ENCODE measurements at regions not wholly inside any gene's neighbourhood (a gene's known extent, or its start where the extent isn't known, plus 50 kb on each side); places are given as distances from the start of the nearest gene placed in this dataset.
"Not testable (repeated sequence)": the region's sequence is repeated elsewhere in the genome, so short reads cannot be mapped to it uniquely, and the experiment has no call there.

DNA sequence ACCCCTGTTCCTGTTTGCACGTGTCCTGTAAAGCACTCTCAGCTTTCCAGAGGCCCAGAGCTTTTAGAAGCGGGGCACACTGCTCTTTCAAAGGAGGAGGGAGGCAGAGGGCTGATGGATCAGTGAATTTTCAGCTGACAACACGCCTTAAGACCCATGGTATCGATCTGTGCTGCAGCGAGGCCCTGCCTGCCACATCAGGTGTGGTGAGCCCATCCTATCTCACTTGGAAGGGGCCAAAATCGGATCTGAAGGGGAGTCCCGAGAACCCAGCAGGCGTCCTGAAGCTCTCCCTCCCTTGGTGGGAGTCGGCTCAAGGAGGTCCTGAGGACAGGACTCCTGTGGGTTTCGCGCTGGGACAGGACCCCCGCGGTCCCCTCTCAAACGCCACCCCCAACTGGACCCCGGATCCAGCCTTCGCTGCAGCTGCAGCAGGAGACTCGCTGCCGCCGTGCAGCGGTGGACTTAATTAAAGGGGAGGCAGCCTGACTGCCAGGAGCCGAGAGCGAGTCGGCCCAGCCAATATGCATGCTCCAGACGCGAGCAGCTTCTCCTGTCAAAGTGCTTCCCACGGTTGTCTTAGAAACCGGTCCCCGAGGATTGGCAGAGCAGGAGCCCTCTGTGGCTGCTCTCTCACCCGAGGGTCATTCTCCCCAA is 580.0 kb upstream of the ZNF337 start:
- H3K36me3 ChIP-seq (ENCODE audit: control insufficient read depth in 1 of 2, insufficient read depth in 2 of 2, low read depth in 1 of 2, low read length in 2 of 2), result no peaks in the 10 kb centered on the region
- H3K4me2 ChIP-seq (ENCODE audit: low read length, poor library complexity, severe bottlenecking), result no peak overlapping the region
- H3K18ac ChIP-seq (ENCODE audit: low read depth in 1 of 2, low read length in 2 of 2), result no peak overlapping the region
- H2BK15ac ChIP-seq (ENCODE audit: low read depth, poor library complexity, severe bottlenecking), result no peak overlapping the region
- H2AK5ac ChIP-seq (ENCODE audit: low read length, severe bottlenecking), result no peak overlapping the region
- no peak overlapping the region for H3K27ac ChIP-seq (ENCODE audit: low read length, poor library complexity, severe bottlenecking)
- H3K23ac ChIP-seq (ENCODE audit: low read length in 2 of 2), result no peak overlapping the region
- H3K9ac ChIP-seq (ENCODE audit: low read length), result no peak overlapping the region
- 84% methylated on average over 29 of the region's 29 CpGs for WGBS
- H2BK5ac ChIP-seq (ENCODE audit: low read depth, low read length, poor library complexity, severe bottlenecking), result no peak overlapping the region
- H2AFZ ChIP-seq (ENCODE audit: low read depth, low read length), result no peak overlapping the region
- no peak overlapping the region for H4K8ac ChIP-seq (ENCODE audit: low read length)
- H3K14ac ChIP-seq (ENCODE audit: low read length in 2 of 2), result no peak overlapping the region
- no peak overlapping the region for H2BK12ac ChIP-seq (ENCODE audit: low read length in 2 of 2)
- H2BK120ac ChIP-seq (ENCODE audit: low read depth, low read length), result no peak overlapping the region
- no peaks in the 10 kb centered on the region for H3K27me3 ChIP-seq (ENCODE audit: control insufficient read depth in 1 of 2, insufficient read depth in 1 of 2, low read length in 2 of 2)
- no peak overlapping the region for H4K91ac ChIP-seq (ENCODE audit: low read length)
- H3K4ac ChIP-seq (ENCODE audit: low read depth in 1 of 2, low read length in 2 of 2), result no peak overlapping the region
- no peaks in the 10 kb centered on the region for H3K4me1 ChIP-seq (ENCODE audit: control insufficient read depth, insufficient read depth, low read depth, low read length)
- no peaks in the 10 kb centered on the region for H3K9me3 ChIP-seq (ENCODE audit: control insufficient read depth, low read length)
- no peak for DNase-seq
- H3K79me1 ChIP-seq (replicated peaks; ENCODE audit: low read length, poor library complexity, severe bottlenecking), result no peaks in the 10 kb centered on the region
- no peak overlapping the region for H3K4me3 ChIP-seq (ENCODE audit: insufficient read depth in 1 of 2, low read depth in 1 of 2, low read length in 2 of 2)

DNA sequence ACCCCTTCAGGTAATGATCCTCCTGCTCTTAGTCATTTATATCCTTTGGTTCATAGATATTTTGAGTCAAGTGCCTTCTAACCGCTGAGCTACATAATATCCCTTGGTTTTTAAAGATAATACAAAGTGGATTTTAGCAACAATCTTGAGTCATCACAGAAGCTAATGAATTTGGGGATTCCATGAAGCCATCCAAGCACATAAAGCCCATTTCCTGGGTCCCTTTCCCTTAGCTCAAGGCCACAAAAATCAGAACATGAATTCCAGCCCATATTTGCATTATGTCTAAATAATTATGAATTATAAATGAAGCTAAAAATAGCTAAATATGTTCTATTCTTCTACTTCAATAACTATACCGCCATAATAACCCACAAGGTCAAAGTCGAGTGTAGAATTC is 572.1 kb upstream of the ZNF337 start:
- not testable (repeated sequence) for H3K18ac ChIP-seq (ENCODE audit: low read depth in 1 of 2, low read length in 2 of 2); H3K4me1 ChIP-seq (ENCODE audit: control insufficient read depth, insufficient read depth, low read depth, low read length); H4K91ac ChIP-seq (ENCODE audit: low read length); H2BK120ac ChIP-seq (ENCODE audit: low read depth, low read length); H3K27ac ChIP-seq (ENCODE audit: low read length, poor library complexity, severe bottlenecking); H3K4me2 ChIP-seq (ENCODE audit: low read length, poor library complexity, severe bottlenecking); DNase-seq; H3K4ac ChIP-seq (ENCODE audit: low read depth in 1 of 2, low read length in 2 of 2); H2BK12ac ChIP-seq (ENCODE audit: low read length in 2 of 2); H3K4me3 ChIP-seq (ENCODE audit: insufficient read depth in 1 of 2, low read depth in 1 of 2, low read length in 2 of 2); H2AK5ac ChIP-seq (ENCODE audit: low read length, severe bottlenecking); H3K14ac ChIP-seq (ENCODE audit: low read length in 2 of 2); H3K36me3 ChIP-seq (ENCODE audit: control insufficient read depth in 1 of 2, insufficient read depth in 2 of 2, low read depth in 1 of 2, low read length in 2 of 2); H3K23ac ChIP-seq (ENCODE audit: low read length in 2 of 2); H3K9me3 ChIP-seq (ENCODE audit: control insufficient read depth, low read length); H3K27me3 ChIP-seq (ENCODE audit: control insufficient read depth in 1 of 2, insufficient read depth in 1 of 2, low read length in 2 of 2); H2AFZ ChIP-seq (ENCODE audit: low read depth, low read length); H2BK15ac ChIP-seq (ENCODE audit: low read depth, poor library complexity, severe bottlenecking); H3K79me1 ChIP-seq (replicated peaks; ENCODE audit: low read length, poor library complexity, severe bottlenecking); H2BK5ac ChIP-seq (ENCODE audit: low read depth, low read length, poor library complexity, severe bottlenecking); H3K9ac ChIP-seq (ENCODE audit: low read length); H4K8ac ChIP-seq (ENCODE audit: low read length)
- WGBS, result 47% methylated on average over 2 of the region's 3 CpGs

DNA sequence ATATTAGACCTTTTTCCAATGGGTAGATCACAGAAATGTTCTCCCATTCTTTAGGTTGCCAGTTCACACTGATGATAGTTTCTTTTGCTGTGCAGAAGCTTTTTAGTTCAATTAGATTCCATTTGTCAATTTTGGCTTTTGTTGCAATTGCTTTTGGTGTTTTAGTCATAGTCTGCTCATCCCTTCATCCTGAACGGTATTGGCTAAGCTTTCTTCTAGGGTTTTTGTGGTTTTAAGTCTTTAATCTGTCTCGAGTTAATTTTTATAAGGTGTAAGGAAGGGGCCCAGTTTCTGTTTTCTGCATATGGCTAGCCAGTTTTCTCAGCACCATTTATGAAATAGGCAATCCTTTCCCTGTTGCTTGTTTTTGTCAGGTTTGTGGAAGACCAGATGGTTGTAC is 564.3 kb upstream of the ZNF337 start:
- not testable (repeated sequence) for H3K9ac ChIP-seq (ENCODE audit: low read length); H2BK5ac ChIP-seq (ENCODE audit: low read depth, low read length, poor library complexity, severe bottlenecking); H3K18ac ChIP-seq (ENCODE audit: low read depth in 1 of 2, low read length in 2 of 2); H3K4me3 ChIP-seq (ENCODE audit: insufficient read depth in 1 of 2, low read depth in 1 of 2, low read length in 2 of 2); H3K36me3 ChIP-seq (ENCODE audit: control insufficient read depth in 1 of 2, insufficient read depth in 2 of 2, low read depth in 1 of 2, low read length in 2 of 2); H3K27ac ChIP-seq (ENCODE audit: low read length, poor library complexity, severe bottlenecking); H3K4me2 ChIP-seq (ENCODE audit: low read length, poor library complexity, severe bottlenecking); DNase-seq; H2BK12ac ChIP-seq (ENCODE audit: low read length in 2 of 2); H2BK120ac ChIP-seq (ENCODE audit: low read depth, low read length); H3K14ac ChIP-seq (ENCODE audit: low read length in 2 of 2); H3K23ac ChIP-seq (ENCODE audit: low read length in 2 of 2); H2BK15ac ChIP-seq (ENCODE audit: low read depth, poor library complexity, severe bottlenecking); H4K8ac ChIP-seq (ENCODE audit: low read length); H4K91ac ChIP-seq (ENCODE audit: low read length); H2AFZ ChIP-seq (ENCODE audit: low read depth, low read length); H3K4me1 ChIP-seq (ENCODE audit: control insufficient read depth, insufficient read depth, low read depth, low read length); H2AK5ac ChIP-seq (ENCODE audit: low read length, severe bottlenecking); H3K4ac ChIP-seq (ENCODE audit: low read depth in 1 of 2, low read length in 2 of 2); H3K79me1 ChIP-seq (replicated peaks; ENCODE audit: low read length, poor library complexity, severe bottlenecking); H3K9me3 ChIP-seq (ENCODE audit: control insufficient read depth, low read length); H3K27me3 ChIP-seq (ENCODE audit: control insufficient read depth in 1 of 2, insufficient read depth in 1 of 2, low read length in 2 of 2)
- WGBS, result 40% methylated on average over 2 of the region's 2 CpGs

DNA sequence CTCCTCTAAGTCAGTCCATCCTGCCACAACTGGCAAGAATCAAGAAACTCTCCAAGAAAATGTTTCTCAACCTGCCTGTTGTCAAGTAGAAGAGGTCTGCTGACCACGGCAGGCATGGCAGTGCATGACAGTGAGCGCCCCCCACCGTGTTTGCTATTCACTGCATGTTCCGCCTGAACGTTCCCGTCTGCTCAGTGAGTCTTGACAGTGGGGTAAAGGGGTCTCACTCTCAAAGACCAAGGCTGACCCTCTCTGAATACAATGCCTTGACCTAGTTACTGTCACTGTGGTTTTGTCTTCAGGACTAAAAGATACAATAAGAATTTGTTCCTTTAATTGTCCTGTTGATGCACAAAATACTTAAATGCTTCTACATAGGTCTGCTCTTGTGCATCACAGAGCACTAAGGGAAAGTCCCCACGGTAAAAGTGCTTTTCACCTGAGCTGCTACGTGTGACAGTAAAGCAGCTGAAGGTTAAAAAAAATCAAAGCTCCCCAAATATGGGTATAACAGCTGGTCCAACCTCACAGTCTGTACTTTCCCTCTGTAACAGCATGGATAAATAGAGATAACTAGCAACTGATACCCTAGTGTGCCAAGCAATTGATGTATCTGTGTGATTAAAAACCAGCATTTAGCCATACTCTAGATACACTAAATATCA is 555.8 kb upstream of the ZNF337 start:
- not testable (repeated sequence) for H2AK5ac ChIP-seq (ENCODE audit: low read length, severe bottlenecking)
- 55% methylated on average over 7 of the region's 8 CpGs for WGBS

More for the DNA sequence above, 555.8 kb upstream of the ZNF337 start:
- H2BK12ac ChIP-seq (ENCODE audit: low read length in 2 of 2); H2BK120ac ChIP-seq (ENCODE audit: low read depth, low read length); H2BK15ac ChIP-seq (ENCODE audit: low read depth, poor library complexity, severe bottlenecking); H3K4me1 ChIP-seq (ENCODE audit: control insufficient read depth, insufficient read depth, low read depth, low read length); H3K4me3 ChIP-seq (ENCODE audit: insufficient read depth in 1 of 2, low read depth in 1 of 2, low read length in 2 of 2); H2AFZ ChIP-seq (ENCODE audit: low read depth, low read length); H3K9ac ChIP-seq (ENCODE audit: low read length); H3K27me3 ChIP-seq (ENCODE audit: control insufficient read depth in 1 of 2, insufficient read depth in 1 of 2, low read length in 2 of 2); DNase-seq; H3K4me2 ChIP-seq (ENCODE audit: low read length, poor library complexity, severe bottlenecking); H4K8ac ChIP-seq (ENCODE audit: low read length); H3K9me3 ChIP-seq (ENCODE audit: control insufficient read depth, low read length); H4K91ac ChIP-seq (ENCODE audit: low read length); H3K79me1 ChIP-seq (replicated peaks; ENCODE audit: low read length, poor library complexity, severe bottlenecking); H3K23ac ChIP-seq (ENCODE audit: low read length in 2 of 2); H3K14ac ChIP-seq (ENCODE audit: low read length in 2 of 2); H3K18ac ChIP-seq (ENCODE audit: low read depth in 1 of 2, low read length in 2 of 2); H2BK5ac ChIP-seq (ENCODE audit: low read depth, low read length, poor library complexity, severe bottlenecking); H3K36me3 ChIP-seq (ENCODE audit: control insufficient read depth in 1 of 2, insufficient read depth in 2 of 2, low read depth in 1 of 2, low read length in 2 of 2); H3K4ac ChIP-seq (ENCODE audit: low read depth in 1 of 2, low read length in 2 of 2); H3K27ac ChIP-seq (ENCODE audit: low read length, poor library complexity, severe bottlenecking): not testable (repeated sequence)
